ENCODE measurements at regions not wholly inside any gene's neighbourhood (a gene's known extent, or its start where the extent isn't known, plus 50 kb on each side); places are given as distances from the start of the nearest gene placed in this dataset.
"Not testable (repeated sequence)": the region's sequence is repeated elsewhere in the genome, so short reads cannot be mapped to it uniquely, and the experiment has no call there.

DNA sequence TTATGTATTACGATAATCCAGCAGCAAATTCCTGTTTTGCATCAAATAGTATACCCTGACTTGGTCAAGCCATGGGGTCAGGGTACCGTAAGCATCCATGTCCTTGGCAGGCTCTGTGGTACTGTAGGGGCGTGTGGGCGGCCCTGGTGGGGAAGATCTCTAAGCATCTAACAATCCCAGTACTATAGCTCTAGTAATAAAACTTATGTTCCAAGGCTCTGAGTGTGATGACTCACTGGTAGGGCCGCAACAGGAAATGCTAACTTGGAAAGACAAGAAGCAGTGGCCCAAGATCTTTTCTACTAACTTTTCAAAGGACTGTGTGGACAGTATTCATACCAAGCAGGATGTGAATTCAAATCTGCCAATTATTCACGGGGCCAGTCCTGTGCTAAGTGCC lies 63.8 kb downstream of the CLEC18A start:
- not testable (repeated sequence) for H3K27me3 ChIP-seq (ENCODE audit: control insufficient read depth, insufficient read depth, low read length); H3K4me1 ChIP-seq (ENCODE audit: control insufficient read depth, extremely low read depth, insufficient read depth, low read length); H4K20me1 ChIP-seq (ENCODE audit: control insufficient read depth, extremely low read depth, insufficient read depth, low read length); H3K4me3 ChIP-seq (replicated peaks in 1 of 4; ENCODE audit: control extremely low read depth in 1 of 4, insufficient read depth in 1 of 4, low read depth in 3 of 4, low read length in 4 of 4); H2AFZ ChIP-seq (ENCODE audit: low read length); H3K9ac ChIP-seq (ENCODE audit: insufficient read depth, low read length); H3K27ac ChIP-seq (ENCODE audit: insufficient read depth, low read length); H3K4me2 ChIP-seq (ENCODE audit: extremely low read depth, insufficient read depth, low read length); H3K36me3 ChIP-seq (ENCODE audit: control insufficient read depth, insufficient read depth, low read length); H3K9me3 ChIP-seq (ENCODE audit: control insufficient read depth, insufficient read depth, low read depth, low read length); H3K79me2 ChIP-seq (ENCODE audit: control insufficient read depth, insufficient read depth, low read length)
- DNase-seq (ENCODE audit: low read depth in 2 of 2) = peak; percentile 17 to 55

DNA sequence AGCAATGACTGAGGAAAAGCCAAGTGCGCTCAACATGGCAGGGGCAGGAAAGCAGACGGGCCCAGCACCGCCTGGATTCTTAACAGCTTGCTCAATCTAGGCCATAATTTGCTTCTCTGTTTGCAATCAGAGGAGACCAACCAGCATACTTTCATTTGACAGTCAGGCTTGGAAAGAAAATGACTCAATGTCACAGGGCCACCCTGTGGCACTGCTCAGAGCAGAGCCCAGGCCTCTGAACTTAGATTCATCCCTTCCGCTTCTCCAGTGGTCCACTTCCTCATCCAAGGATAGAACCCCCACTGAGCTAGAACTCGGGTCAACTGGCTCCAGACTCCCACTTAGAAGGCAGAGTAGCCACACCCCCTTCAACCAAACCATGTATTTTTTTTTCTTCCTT lies 65.6 kb downstream of the CLEC18A start:
- H3K9me3 ChIP-seq (ENCODE audit: control insufficient read depth, insufficient read depth, low read depth, low read length); H3K4me1 ChIP-seq (ENCODE audit: control insufficient read depth, extremely low read depth, insufficient read depth, low read length); H3K79me2 ChIP-seq (ENCODE audit: control insufficient read depth, insufficient read depth, low read length); H3K4me2 ChIP-seq (ENCODE audit: extremely low read depth, insufficient read depth, low read length); H3K36me3 ChIP-seq (ENCODE audit: control insufficient read depth, insufficient read depth, low read length); H3K9ac ChIP-seq (ENCODE audit: insufficient read depth, low read length); H2AFZ ChIP-seq (ENCODE audit: low read length); H3K27ac ChIP-seq (ENCODE audit: insufficient read depth, low read length); H3K4me3 ChIP-seq (replicated peaks in 1 of 4; ENCODE audit: control extremely low read depth in 1 of 4, insufficient read depth in 1 of 4, low read depth in 3 of 4, low read length in 4 of 4); DNase-seq (ENCODE audit: low read depth in 2 of 2); H4K20me1 ChIP-seq (ENCODE audit: control insufficient read depth, extremely low read depth, insufficient read depth, low read length); H3K27me3 ChIP-seq (ENCODE audit: control insufficient read depth, insufficient read depth, low read length): not testable (repeated sequence)

DNA sequence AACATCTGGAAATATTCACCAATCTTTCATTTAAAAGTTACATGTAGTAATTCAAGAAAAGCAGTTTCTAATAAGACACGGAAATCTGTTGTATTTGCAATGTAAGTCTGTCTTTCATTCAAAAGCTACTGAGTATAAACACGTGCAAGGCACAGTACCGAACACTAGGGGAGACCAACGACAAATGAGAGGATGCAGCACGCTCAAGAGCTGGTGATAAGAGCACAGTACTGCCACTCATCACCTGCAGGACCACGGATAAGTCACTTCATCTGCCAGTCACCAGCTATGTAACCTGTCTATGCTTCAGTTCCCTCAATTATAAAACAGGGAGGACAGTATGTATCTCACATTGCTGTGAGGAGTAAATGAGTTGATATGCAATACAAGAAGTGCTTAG lies 67.1 kb downstream of the CLEC18A start:
- Histone ChIP-seq H3K9ac (ENCODE audit: insufficient read depth, low read length) (no peak overlapping the region), H3K4me3 (replicated peaks in 1 of 4; ENCODE audit: control extremely low read depth in 1 of 4, insufficient read depth in 1 of 4, low read depth in 3 of 4, low read length in 4 of 4) (no peak overlapping the region), H3K27ac (ENCODE audit: insufficient read depth, low read length) (no peak overlapping the region), H3K9me3 (ENCODE audit: control insufficient read depth, insufficient read depth, low read depth, low read length) (no peaks in the 10 kb centered on the region), H3K36me3 (ENCODE audit: control insufficient read depth, insufficient read depth, low read length) (no peaks in the 10 kb centered on the region), H2AFZ (ENCODE audit: low read length) (no peak overlapping the region), H3K4me1 (ENCODE audit: control insufficient read depth, extremely low read depth, insufficient read depth, low read length) (no peaks in the 10 kb centered on the region), H3K79me2 (ENCODE audit: control insufficient read depth, insufficient read depth, low read length) (no peaks in the 10 kb centered on the region), H4K20me1 (ENCODE audit: control insufficient read depth, extremely low read depth, insufficient read depth, low read length) (no peaks in the 10 kb centered on the region), H3K4me2 (ENCODE audit: extremely low read depth, insufficient read depth, low read length) (no peak overlapping the region), H3K27me3 (ENCODE audit: control insufficient read depth, insufficient read depth, low read length) (no peaks in the 10 kb centered on the region)
- peak in 1 of 2 donors; percentile 28 for TF ChIP-seq CTCF (conservative IDR thresholded peaks at IDR 0.05 in 1 of 2, IDR thresholded peaks at IDR 0.05 in 1 of 2; ENCODE audit: low read depth in 1 of 2, low read length in 2 of 2)
- TF ChIP-seq EZH2 (IDR thresholded peaks at IDR 0.05; ENCODE audit: low read length, missing control alignments) = no peak
- DNase-seq (ENCODE audit: low read depth in 2 of 2) = peak in 1 of 2 donors; percentile 15

GRCh38 chr16:70023207-70023606 lies 72.1 kb downstream of the CLEC18A start:
- not testable (repeated sequence) for H3K79me2 ChIP-seq (ENCODE audit: control insufficient read depth, insufficient read depth, low read length); H3K36me3 ChIP-seq (ENCODE audit: control insufficient read depth, insufficient read depth, low read length); H3K9ac ChIP-seq (ENCODE audit: insufficient read depth, low read length); H3K27me3 ChIP-seq (ENCODE audit: control insufficient read depth, insufficient read depth, low read length); H4K20me1 ChIP-seq (ENCODE audit: control insufficient read depth, extremely low read depth, insufficient read depth, low read length); H3K4me3 ChIP-seq (replicated peaks in 1 of 4; ENCODE audit: control extremely low read depth in 1 of 4, insufficient read depth in 1 of 4, low read depth in 3 of 4, low read length in 4 of 4); H3K4me1 ChIP-seq (ENCODE audit: control insufficient read depth, extremely low read depth, insufficient read depth, low read length); H3K9me3 ChIP-seq (ENCODE audit: control insufficient read depth, insufficient read depth, low read depth, low read length); H3K4me2 ChIP-seq (ENCODE audit: extremely low read depth, insufficient read depth, low read length); H2AFZ ChIP-seq (ENCODE audit: low read length); H3K27ac ChIP-seq (ENCODE audit: insufficient read depth, low read length)
- peak in 1 of 2 donors; percentile 43 for DNase-seq (ENCODE audit: low read depth in 2 of 2)

- not testable (repeated sequence) for H3K79me2 ChIP-seq (ENCODE audit: control insufficient read depth, insufficient read depth, low read length); H3K27me3 ChIP-seq (ENCODE audit: control insufficient read depth, insufficient read depth, low read length); H3K4me2 ChIP-seq (ENCODE audit: extremely low read depth, insufficient read depth, low read length); H3K4me3 ChIP-seq (replicated peaks in 1 of 4; ENCODE audit: control extremely low read depth in 1 of 4, insufficient read depth in 1 of 4, low read depth in 3 of 4, low read length in 4 of 4); H2AFZ ChIP-seq (ENCODE audit: low read length); H3K9ac ChIP-seq (ENCODE audit: insufficient read depth, low read length); H3K9me3 ChIP-seq (ENCODE audit: control insufficient read depth, insufficient read depth, low read depth, low read length); DNase-seq (ENCODE audit: low read depth in 2 of 2); H4K20me1 ChIP-seq (ENCODE audit: control insufficient read depth, extremely low read depth, insufficient read depth, low read length); H3K27ac ChIP-seq (ENCODE audit: insufficient read depth, low read length); H3K36me3 ChIP-seq (ENCODE audit: control insufficient read depth, insufficient read depth, low read length); H3K4me1 ChIP-seq (ENCODE audit: control insufficient read depth, extremely low read depth, insufficient read depth, low read length)
Observed at GRCh38 chr16:70023956-70024355, 72.8 kb downstream of the CLEC18A start.

DNA sequence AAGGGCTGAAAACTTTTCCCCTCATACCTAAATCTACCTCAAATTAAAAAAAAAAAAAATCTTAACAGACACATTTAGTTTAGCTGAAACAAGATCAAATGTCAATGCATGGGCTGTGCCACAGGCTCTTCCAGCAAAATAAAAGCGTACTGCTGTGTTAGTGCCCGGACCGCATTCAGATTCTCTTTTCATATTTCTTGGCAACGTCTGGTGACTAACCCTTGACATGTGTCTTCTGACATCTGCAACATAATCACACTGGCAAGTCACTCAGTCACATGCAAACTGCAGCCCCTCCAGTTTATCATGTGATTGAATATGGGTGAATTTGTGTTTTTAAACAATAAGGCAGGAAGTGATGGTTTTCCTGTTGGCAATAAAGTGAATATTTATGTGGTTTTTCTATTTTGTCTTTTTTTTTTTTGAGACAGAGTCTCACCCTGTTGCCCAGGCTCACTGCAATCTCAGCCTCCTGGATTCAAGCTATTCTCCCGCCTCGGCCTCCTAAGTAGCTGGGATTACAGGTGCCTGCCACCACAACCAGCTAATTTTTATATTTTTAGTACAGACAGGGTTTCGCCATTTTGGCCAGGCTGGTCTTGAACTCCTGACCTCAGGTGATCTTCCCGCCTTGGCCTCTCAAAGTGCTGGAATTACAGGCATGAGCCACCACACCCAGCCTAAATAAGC lies 75.2 kb downstream of the CLEC18A start:
- not testable (repeated sequence) for H3K9ac ChIP-seq (ENCODE audit: insufficient read depth, low read length); H3K27me3 ChIP-seq (ENCODE audit: control insufficient read depth, insufficient read depth, low read length); H3K4me3 ChIP-seq (replicated peaks in 1 of 4; ENCODE audit: control extremely low read depth in 1 of 4, insufficient read depth in 1 of 4, low read depth in 3 of 4, low read length in 4 of 4); H2AFZ ChIP-seq (ENCODE audit: low read length); H3K27ac ChIP-seq (ENCODE audit: insufficient read depth, low read length); H3K79me2 ChIP-seq (ENCODE audit: control insufficient read depth, insufficient read depth, low read length); H3K9me3 ChIP-seq (ENCODE audit: control insufficient read depth, insufficient read depth, low read depth, low read length); H3K4me2 ChIP-seq (ENCODE audit: extremely low read depth, insufficient read depth, low read length); H4K20me1 ChIP-seq (ENCODE audit: control insufficient read depth, extremely low read depth, insufficient read depth, low read length); H3K36me3 ChIP-seq (ENCODE audit: control insufficient read depth, insufficient read depth, low read length); H3K4me1 ChIP-seq (ENCODE audit: control insufficient read depth, extremely low read depth, insufficient read depth, low read length)
- peak; percentile 49 to 76 for DNase-seq (ENCODE audit: low read depth in 2 of 2)
